HL-60 (cell line): ENCODE measurements at regions not wholly inside any gene's neighbourhood (a gene's known extent, or its start where the extent isn't known, plus 50 kb on each side); places are given as distances from the start of the nearest gene placed in this dataset.
"Not testable (repeated sequence)": the region's sequence is repeated elsewhere in the genome, so short reads cannot be mapped to it uniquely, and the experiment has no call there.

Experiments used
- POLR2AphosphoS5 ChIP-seq: IDR thresholded peaks from 2 replicates; pipeline ENCODE4 v1.6.1; 2012; ENCODE audit warnings: low read depth
- SPI1 ChIP-seq: IDR thresholded peaks from 2 replicates; pipeline ENCODE4 v1.6.1; 2012; ENCODE audit warnings: low read depth, mild to moderate bottlenecking, borderline replicate concordance
- TF ChIP-seq, protein P1 (sequence below): IDR thresholded peaks from one replicate; pipeline ENCODE4 v1.5.1; 2011; ENCODE audit warnings: low read length, control low read depth, inconsistent platforms; ENCODE audit not compliant: insufficient read depth
- TF ChIP-seq, protein P2 (sequence below): IDR thresholded peaks from 2 replicates; pipeline ENCODE4 v1.6.1; 2012; ENCODE audit warnings: low read depth; ENCODE audit not compliant: insufficient replicate concordance

DNA sequence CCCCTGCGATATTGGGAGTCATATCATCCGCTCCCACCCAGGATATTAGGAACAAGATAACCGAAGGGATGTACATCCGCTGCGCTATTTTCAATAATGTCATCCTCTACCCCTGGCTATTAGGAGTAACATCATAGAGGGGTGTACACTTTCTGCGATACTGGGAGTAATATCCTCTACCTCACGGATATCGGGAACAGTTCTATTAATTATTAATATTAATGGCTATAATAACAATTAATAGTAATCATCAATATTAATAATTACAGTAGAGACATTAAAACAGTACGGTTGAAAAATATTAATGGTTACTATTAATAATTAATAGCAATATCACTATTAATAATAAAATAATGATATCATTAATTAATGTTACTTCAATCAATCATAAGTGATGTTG lies 90.1 kb downstream of the OTOP1 start:
- TF ChIP-seq SPI1, POLR2AphosphoS5: not testable (repeated sequence)
- TF ChIP-seq, protein P1, sequence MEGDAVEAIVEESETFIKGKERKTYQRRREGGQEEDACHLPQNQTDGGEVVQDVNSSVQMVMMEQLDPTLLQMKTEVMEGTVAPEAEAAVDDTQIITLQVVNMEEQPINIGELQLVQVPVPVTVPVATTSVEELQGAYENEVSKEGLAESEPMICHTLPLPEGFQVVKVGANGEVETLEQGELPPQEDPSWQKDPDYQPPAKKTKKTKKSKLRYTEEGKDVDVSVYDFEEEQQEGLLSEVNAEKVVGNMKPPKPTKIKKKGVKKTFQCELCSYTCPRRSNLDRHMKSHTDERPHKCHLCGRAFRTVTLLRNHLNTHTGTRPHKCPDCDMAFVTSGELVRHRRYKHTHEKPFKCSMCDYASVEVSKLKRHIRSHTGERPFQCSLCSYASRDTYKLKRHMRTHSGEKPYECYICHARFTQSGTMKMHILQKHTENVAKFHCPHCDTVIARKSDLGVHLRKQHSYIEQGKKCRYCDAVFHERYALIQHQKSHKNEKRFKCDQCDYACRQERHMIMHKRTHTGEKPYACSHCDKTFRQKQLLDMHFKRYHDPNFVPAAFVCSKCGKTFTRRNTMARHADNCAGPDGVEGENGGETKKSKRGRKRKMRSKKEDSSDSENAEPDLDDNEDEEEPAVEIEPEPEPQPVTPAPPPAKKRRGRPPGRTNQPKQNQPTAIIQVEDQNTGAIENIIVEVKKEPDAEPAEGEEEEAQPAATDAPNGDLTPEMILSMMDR: not testable (repeated sequence)
- TF ChIP-seq, protein P2, sequence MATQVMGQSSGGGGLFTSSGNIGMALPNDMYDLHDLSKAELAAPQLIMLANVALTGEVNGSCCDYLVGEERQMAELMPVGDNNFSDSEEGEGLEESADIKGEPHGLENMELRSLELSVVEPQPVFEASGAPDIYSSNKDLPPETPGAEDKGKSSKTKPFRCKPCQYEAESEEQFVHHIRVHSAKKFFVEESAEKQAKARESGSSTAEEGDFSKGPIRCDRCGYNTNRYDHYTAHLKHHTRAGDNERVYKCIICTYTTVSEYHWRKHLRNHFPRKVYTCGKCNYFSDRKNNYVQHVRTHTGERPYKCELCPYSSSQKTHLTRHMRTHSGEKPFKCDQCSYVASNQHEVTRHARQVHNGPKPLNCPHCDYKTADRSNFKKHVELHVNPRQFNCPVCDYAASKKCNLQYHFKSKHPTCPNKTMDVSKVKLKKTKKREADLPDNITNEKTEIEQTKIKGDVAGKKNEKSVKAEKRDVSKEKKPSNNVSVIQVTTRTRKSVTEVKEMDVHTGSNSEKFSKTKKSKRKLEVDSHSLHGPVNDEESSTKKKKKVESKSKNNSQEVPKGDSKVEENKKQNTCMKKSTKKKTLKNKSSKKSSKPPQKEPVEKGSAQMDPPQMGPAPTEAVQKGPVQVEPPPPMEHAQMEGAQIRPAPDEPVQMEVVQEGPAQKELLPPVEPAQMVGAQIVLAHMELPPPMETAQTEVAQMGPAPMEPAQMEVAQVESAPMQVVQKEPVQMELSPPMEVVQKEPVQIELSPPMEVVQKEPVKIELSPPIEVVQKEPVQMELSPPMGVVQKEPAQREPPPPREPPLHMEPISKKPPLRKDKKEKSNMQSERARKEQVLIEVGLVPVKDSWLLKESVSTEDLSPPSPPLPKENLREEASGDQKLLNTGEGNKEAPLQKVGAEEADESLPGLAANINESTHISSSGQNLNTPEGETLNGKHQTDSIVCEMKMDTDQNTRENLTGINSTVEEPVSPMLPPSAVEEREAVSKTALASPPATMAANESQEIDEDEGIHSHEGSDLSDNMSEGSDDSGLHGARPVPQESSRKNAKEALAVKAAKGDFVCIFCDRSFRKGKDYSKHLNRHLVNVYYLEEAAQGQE: not testable (repeated sequence)
